Osteocyte (in vitro differentiated cells): ENCODE measurements at regions not wholly inside any gene's neighbourhood (a gene's known extent, or its start where the extent isn't known, plus 50 kb on each side); places are given as distances from the start of the nearest gene placed in this dataset.

Experiments
- DNase-seq: peaks from one replicate; pipeline ENCODE4 v3.0.0; 2021; ENCODE audit warnings: mixed read lengths; ENCODE audit not compliant: unreplicated experiment; ENCODE audit errors: extremely low spot score
- H3K27ac Mint-ChIP-seq: one replicate; pipeline ENCODE4 v1.8.0; 2021; ENCODE audit warnings: mild to moderate bottlenecking, mixed read lengths; ENCODE audit not compliant: unreplicated experiment
- H3K27me3 Mint-ChIP-seq: one replicate; pipeline ENCODE4 v1.8.0; 2021; ENCODE audit warnings: mixed read lengths; ENCODE audit not compliant: unreplicated experiment
- H3K36me3 Mint-ChIP-seq: one replicate; pipeline ENCODE4 v1.8.0; 2021; ENCODE audit warnings: mixed read lengths; ENCODE audit not compliant: unreplicated experiment
- H3K4me1 Mint-ChIP-seq: one replicate; pipeline ENCODE4 v1.8.0; 2021; ENCODE audit warnings: mixed read lengths; ENCODE audit not compliant: unreplicated experiment
- H3K4me3 Mint-ChIP-seq: one replicate; pipeline ENCODE4 v1.8.0; 2021; ENCODE audit warnings: mild to moderate bottlenecking, moderate library complexity, mixed read lengths; ENCODE audit not compliant: unreplicated experiment
- H3K9me3 Mint-ChIP-seq: one replicate; pipeline ENCODE4 v1.8.0; 2021; ENCODE audit warnings: mixed read lengths; ENCODE audit not compliant: unreplicated experiment
- CTCF ChIP-seq: fragments of 200-600 bp; sonication (generic); IDR thresholded peaks from 2 replicates; pipeline ENCODE4 v1.5.0; 2021; ENCODE audit warnings: antibody characterized with exemption, mild to moderate bottlenecking, moderate library complexity

GRCh38 chr2:12044857-12045256 is 298.4 kb downstream of the LPIN1 start:
- no peak overlapping the region for H3K4me3 Mint-ChIP-seq
- H3K4me1 Mint-ChIP-seq: peaks cover 32% of the 10 kb centered on the region
- no peaks in the 10 kb centered on the region for H3K9me3 Mint-ChIP-seq
- no peak overlapping the region for H3K27ac Mint-ChIP-seq
- TF ChIP-seq CTCF: no peak
- H3K27me3 Mint-ChIP-seq: no peaks in the 10 kb centered on the region
- no peaks in the 10 kb centered on the region for H3K36me3 Mint-ChIP-seq
- no peak for DNase-seq

- peaks cover 40% of the 10 kb centered on the region for H3K4me1 Mint-ChIP-seq
- no peak for TF ChIP-seq CTCF
- no peaks in the 10 kb centered on the region for H3K9me3 Mint-ChIP-seq
- no peaks in the 10 kb centered on the region for H3K27me3 Mint-ChIP-seq
- H3K27ac Mint-ChIP-seq: no peak overlapping the region
- no peak overlapping the region for H3K4me3 Mint-ChIP-seq
- no peak for DNase-seq
- H3K36me3 Mint-ChIP-seq: no peaks in the 10 kb centered on the region
Measured at GRCh38 chr2:12045864-12046291, 299.4 kb downstream of the LPIN1 start.

- no peaks in the 10 kb centered on the region for H3K9me3 Mint-ChIP-seq
- no peaks in the 10 kb centered on the region for H3K36me3 Mint-ChIP-seq
- no peak for DNase-seq
- H3K4me1 Mint-ChIP-seq: peaks cover 43% of the 10 kb centered on the region
- no peaks in the 10 kb centered on the region for H3K27me3 Mint-ChIP-seq
- no peak overlapping the region for H3K4me3 Mint-ChIP-seq
- H3K27ac Mint-ChIP-seq: peak overlapping the region; percentile 47
- no peak for TF ChIP-seq CTCF
Measured at GRCh38 chr2:12046641-12047040, 300.2 kb downstream of the LPIN1 start.

GRCh38 chr2:12047761-12048160 is 301.3 kb downstream of the LPIN1 start:
- Mint-ChIP-seq H3K27me3 (no peaks in the 10 kb centered on the region), H3K27ac (no peak overlapping the region), H3K36me3 (no peaks in the 10 kb centered on the region), H3K4me1 (peaks cover 49% of the 10 kb centered on the region), H3K9me3 (no peaks in the 10 kb centered on the region), H3K4me3 (no peak overlapping the region)
- DNase-seq: no peak
- no peak for TF ChIP-seq CTCF

GRCh38 chr2:12048550-12048949 is 302.1 kb downstream of the LPIN1 start:
- no peak overlapping the region for H3K27ac Mint-ChIP-seq

More at GRCh38 chr2:12048550-12048949, 302.1 kb downstream of the LPIN1 start:
- H3K9me3 Mint-ChIP-seq: peaks cover 3% of the 10 kb centered on the region
- no peaks in the 10 kb centered on the region for H3K27me3 Mint-ChIP-seq
- peaks cover 48% of the 10 kb centered on the region for H3K4me1 Mint-ChIP-seq
- no peaks in the 10 kb centered on the region for H3K36me3 Mint-ChIP-seq
- H3K4me3 Mint-ChIP-seq: no peak overlapping the region
- TF ChIP-seq CTCF: peak; percentile 19
- no peak for DNase-seq
